HG03442 (cell line): ENCODE measurements at regions not wholly inside any gene's neighbourhood (a gene's known extent, or its start where the extent isn't known, plus 50 kb on each side); places are given as distances from the start of the nearest gene placed in this dataset.

ENCODE experiments used
- ATAC-seq: cut with Tn5 transposase; IDR thresholded peaks from one replicate; pipeline ENCODE4 v1.9.1; 2021; ENCODE audit warnings: mild to moderate bottlenecking, moderate library complexity; ENCODE audit not compliant: unreplicated experiment

GRCh38 chr1:228964178-228965089, 229.2 kb downstream of the RHOU start:
- ATAC-seq = no peak

- ATAC-seq = no peak
Measured at GRCh38 chr1:228968891-228969606, 233.8 kb downstream of the RHOU start.

GRCh38 chr1:228969953-228970800, 234.9 kb downstream of the RHOU start:
- ATAC-seq = no peak

- no peak for ATAC-seq
Measured at GRCh38 chr1:228972576-228972975, 237.3 kb downstream of the RHOU start.

GRCh38 chr1:228974273-228974672, 239.0 kb downstream of the RHOU start:
- no peak for ATAC-seq

GRCh38 chr1:228975238-228975907, 240.1 kb downstream of the RHOU start:
- ATAC-seq = no peak

- no peak for ATAC-seq
Measured at GRCh38 chr1:228976316-228976715, 241.0 kb downstream of the RHOU start.

- ATAC-seq = no peak
Measured at GRCh38 chr1:228977307-228977706, 242.0 kb downstream of the RHOU start.

- no peak for ATAC-seq
Measured at GRCh38 chr1:228977741-228978140, 242.5 kb downstream of the RHOU start.

GRCh38 chr1:228978484-228979324, 243.4 kb downstream of the RHOU start:
- ATAC-seq = no peak

GRCh38 chr1:228979325-228979699, 244.0 kb downstream of the RHOU start:
- no peak for ATAC-seq

- ATAC-seq = no peak
Measured at GRCh38 chr1:228979774-228980173, 244.5 kb downstream of the RHOU start.

GRCh38 chr1:228980232-228980937, 245.1 kb downstream of the RHOU start:
- no peak for ATAC-seq

GRCh38 chr1:228982637-228983036, 247.4 kb downstream of the RHOU start:
- no peak for ATAC-seq

- ATAC-seq = no peak
Measured at GRCh38 chr1:228983231-228983660, 248.0 kb downstream of the RHOU start.

- ATAC-seq = no peak
Measured at GRCh38 chr1:228983661-228984060, 248.4 kb downstream of the RHOU start.

GRCh38 chr1:228984107-228984506, 248.8 kb downstream of the RHOU start:
- ATAC-seq = no peak

GRCh38 chr1:228984646-228985631, 249.7 kb downstream of the RHOU start:
- ATAC-seq = no peak
